Limb (tissue), 2 donors: ENCODE measurements at regions not wholly inside any gene's neighbourhood (a gene's known extent, or its start where the extent isn't known, plus 50 kb on each side); places are given as distances from the start of the nearest gene placed in this dataset.

Experiments
- DNase-seq, 2 donors: peaks; one replicate each; pipeline ENCODE4 v3.0.0-alpha.2; 2016; ENCODE audit errors: extremely low spot score in 2 of 2

DNA sequence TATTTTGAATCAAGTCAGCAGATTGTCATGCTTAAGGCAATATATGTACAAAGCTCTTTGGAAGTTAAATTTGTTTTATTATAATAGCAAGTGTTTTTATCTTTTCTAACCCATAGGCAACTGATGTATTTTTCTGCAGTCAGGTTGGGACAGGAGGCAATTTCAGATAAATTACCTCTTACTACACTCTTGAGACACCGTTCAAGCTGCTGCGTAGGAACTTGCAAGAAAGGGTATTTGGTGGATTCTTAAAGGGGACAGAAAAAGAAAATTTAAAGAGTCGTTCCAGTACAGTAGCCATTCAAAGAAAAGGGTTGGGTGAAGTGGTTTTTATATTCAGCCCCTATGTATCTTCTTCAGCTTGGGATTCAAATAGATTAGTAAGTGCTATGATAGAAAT is 112.4 kb upstream of the APC start:
- no peak for DNase-seq

DNA sequence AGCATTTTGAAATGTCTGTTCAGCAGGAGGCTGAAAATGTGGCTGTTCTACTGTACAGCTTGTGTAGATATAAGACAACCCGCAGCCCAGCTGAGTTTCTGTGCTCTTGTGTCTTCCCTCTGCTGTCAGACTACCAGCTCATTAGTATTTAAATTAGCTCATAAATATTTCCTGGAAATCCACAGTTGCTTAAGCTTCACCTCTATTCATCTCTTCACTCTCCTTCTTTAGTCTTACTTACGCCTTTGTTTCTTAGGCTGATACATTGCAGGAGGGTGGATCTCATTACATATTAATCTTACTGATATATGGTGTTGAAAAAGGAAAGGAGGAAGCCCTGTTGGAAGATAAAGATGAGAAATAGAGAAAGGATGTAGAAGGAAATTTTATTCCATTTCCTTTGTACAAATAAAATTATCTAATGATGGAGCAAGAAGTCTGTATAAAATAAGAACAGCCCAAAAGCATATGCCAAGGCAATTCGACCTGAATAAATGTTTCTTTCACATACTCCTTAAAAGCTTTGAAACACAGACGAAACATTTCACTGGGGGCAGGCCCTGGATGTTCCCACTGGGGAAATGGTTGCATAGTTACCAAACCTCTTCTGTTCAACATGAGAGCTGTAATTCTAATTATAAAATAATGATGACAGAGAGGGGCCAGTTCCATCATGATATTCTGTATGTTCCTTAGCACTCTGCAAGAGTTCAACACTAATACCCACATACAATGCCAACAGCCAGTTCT is 111.8 kb upstream of the APC start:
- DNase-seq = no peak

DNA sequence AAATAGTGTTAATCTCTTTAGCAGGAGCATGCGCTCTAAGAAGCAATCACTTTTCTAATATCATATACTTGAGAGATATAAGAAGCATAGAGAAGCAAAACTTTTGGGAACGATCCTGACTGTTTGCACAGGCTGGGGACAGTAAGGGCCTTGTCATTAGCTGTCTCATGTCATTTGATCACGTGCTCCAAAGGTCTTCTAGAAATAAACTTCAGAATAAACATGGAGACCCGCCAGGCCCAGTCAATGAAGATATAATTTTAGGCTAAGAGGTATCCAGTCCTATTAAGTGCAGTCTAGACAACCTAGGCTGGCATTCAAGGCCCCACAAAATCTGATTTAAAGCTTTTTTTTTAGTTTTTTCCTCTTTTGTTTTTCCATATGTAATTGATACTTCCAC is 111.0 kb upstream of the APC start:
- no peak for DNase-seq

DNA sequence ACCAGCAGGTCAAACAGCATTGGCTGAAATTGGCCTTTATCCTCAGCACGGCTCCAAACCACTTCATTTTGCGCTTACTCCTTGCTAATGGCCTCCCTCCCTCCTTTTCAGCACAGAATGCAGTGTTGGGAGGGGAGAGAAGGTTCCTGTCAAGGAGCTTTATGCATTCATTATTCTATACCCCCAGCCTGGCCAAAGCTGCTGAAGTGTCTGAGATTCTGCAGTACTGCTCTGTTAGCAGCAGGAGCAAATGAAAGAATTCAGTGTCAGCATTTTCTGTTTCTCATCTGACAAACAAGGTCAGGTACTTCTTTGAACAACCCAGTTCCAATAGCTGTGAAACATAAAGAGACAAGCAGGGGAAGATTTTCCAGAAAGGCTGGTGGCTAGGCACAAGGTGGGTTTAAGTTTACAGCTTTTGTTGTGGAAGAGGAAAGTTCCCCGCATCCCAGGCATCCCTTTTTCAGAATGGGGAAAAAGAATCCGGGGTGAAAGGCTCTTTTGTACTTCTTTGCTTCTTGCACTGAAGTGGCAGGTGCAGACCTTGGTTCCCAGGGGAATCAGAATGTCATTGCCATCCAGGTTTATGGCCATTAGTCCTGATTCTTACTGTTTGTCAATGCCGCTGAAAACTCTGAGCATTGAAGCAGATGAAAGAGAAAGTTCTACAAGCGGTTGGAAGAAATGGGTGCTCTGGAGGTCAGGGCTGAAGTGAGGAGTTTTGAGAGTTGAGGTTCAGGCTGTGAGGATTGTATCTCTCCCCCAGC is 109.3 kb upstream of the APC start:
- no peak for DNase-seq

DNA sequence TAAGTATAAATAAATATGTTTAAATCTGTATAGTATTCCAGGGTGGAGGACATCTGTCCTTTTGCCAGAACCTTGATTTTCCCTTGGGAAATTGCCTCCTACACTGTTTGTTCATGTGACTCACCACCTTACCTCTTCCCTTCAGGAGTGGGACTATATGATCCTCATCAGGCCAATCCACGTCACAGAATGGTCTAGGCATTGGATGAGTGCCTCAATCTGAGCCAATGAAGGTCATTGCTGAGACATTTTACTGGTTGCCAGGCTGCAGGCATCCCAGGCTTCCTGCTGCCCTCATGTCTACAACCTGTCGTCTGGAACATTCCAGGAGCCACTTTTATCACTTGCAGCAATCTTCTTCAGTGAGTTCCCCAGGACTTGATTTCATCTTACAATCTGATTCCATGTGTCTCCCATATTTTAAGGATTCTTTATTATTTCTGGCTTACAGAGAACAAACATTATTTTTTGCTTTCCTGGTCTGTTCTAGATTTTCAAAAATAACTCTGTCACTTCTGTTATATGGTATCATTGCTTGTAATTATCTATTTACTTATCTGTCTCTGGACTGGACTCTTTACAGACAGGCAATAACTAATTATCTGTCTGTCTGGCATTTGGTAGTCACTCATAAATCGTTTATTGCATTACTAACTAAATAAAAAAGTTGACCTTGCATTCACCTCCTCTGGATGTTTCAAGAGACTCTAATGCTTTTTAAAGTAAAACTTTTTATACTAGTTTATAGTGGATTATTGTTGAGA is 107.3 kb upstream of the APC start:
- DNase-seq = no peak

DNA sequence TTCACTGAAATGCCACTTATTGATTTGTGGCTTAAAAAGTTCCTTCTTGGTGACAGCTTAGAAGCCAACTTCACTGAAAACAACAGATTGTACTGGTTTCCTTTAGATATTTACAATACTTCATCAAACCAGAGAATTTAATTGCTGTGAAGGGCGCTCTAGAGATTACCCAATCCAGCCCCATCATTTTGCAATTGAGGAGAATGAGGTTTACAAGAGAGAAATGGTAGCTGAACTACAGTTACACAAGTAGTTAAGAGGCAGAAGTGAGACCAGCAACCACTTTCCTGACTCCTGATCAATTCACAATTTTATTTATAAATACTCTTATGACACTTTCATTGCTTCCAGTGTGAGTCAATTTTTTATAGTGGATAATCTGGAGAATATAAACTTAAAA is 103.5 kb upstream of the APC start:
- no peak for DNase-seq

DNA sequence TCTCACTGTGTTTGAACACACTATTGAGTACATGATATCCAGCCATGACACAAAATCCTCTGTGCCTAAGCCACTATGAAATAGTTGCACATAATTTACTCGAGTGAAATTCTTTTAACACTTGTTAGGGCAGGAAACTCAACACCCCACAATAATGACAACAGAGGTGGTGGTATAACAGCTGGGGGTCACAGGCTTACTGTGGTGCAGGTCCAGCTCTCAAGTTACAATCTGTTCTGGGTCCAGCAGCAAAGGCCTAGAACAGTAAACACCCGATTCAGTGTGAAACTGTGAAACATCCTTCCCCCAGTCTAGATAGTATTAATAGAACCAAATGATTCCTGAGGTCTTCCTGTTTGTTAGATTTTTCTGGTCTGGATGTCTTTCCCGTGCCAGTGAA is 102.9 kb upstream of the APC start:
- DNase-seq = no peak

DNA sequence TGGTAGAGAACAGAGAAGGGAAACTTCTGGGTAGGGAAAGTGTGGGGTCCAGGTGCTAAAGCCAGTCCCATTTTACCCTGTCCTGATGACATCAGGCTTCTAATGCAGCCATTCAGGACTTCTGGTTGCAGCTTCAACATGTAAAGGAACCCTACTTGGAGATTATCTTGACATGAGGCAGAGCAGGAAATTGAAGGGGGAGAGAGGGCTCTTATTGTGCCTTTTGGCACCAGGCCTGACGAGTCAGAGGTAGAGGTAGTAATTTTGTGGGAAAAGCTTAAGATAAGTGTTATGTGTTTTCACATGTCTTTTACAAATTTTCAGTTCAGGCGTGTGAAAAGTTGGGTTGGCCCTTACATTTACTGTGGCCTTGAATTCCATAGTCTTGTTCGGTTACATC is 102.4 kb upstream of the APC start:
- DNase-seq = no peak

DNA sequence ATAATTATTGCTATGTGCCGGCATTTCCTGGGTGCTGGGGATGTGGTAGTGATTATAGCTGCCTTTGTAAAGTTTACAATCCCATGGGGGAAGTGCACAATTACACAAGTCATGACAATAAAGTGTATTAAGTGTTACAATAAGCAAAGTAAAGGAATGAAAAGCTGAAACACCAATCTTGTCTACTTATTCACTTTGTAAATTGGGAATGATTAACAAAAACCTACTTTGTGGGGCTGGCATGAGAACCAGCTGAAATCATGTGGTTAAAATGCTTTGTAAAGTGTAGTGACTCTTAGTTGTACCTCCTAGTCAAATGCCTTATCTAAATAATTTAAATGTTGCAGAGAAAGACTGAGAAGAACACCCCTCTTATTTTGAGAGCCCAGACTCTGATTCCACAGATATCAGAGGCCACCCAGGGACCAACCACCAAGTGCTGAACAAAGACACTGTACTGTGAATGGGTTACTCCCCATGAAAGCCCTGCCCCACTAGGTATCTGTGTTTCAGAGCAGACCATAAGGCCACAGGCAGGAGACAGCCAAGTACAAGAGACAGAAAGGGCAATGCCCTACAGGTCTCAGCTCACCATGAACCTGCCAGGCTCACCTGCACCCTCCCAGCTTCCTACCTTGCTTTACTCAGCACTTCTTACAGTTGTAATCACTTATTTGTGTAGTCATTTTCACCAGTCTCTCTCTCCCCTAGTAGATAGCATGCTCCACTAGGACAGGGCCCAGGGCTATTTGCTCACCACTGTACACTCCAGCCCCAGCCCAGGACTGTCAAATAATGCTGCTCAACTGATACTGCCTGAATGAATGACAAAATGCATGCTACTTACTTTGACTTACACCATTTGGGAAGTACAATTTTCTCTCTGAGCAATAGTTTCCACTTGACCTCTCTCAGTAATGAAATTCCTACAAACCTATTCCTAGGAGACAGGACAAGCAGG is 101.6 kb upstream of the APC start:
- no peak for DNase-seq

DNA sequence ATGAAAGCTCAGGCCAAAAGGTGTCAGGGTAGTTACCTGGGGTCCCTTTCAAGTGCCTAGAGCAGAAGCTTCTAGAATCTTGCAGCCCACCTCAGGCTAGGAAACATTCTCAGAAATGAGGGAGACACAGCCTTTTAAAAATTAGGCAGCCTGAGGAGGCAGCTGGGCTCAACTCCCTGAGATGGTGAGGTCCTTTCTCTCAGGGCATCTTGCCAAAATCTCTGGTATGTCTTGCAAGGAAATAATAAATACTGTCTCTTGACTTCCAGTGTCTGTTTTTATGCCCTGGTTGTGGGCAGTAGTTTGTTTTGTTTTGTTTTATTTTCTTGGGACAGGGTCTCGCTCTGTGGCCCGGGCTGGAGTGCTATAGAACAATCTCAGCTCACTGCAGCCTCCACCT is 100.9 kb upstream of the APC start:
- DNase-seq = no peak

DNA sequence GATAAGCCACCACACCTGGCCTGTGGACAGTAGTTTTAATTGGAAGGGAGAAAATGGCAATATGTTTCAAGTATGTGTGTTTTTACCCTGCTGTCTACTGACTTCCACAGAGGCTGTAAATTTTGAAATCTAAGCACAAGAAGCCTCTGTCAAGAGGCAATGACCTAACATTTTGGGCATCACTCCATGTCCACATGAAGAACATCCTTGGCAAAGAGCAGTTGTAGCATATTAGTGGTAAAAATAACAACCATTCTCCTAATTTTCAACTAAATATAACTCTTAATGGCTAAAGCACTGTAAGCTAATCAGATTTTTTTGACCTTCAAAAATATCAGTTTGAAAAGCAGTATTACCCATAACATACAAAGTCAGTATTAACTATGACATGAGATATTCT is 100.3 kb upstream of the APC start:
- no peak for DNase-seq

DNA sequence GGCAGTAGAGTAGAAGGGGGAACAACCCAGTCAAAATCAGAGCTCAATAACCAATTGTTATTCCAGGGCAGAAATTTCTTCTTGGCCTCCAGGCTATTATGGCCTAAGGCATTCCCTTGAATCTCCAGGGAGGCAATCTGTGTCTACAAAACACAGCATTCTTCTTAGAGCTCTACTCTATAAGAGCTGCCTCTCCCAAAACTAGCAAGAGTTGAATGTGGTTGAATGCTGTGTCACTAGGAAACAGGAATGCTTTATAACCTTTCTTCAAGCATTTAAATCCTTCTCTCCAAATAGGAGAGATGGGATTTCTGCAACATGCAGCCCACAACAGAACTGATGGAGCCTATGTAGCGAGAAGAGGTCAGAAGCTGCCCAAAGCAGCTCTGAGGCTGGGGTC is 97.1 kb upstream of the APC start:
- no peak for DNase-seq

DNA sequence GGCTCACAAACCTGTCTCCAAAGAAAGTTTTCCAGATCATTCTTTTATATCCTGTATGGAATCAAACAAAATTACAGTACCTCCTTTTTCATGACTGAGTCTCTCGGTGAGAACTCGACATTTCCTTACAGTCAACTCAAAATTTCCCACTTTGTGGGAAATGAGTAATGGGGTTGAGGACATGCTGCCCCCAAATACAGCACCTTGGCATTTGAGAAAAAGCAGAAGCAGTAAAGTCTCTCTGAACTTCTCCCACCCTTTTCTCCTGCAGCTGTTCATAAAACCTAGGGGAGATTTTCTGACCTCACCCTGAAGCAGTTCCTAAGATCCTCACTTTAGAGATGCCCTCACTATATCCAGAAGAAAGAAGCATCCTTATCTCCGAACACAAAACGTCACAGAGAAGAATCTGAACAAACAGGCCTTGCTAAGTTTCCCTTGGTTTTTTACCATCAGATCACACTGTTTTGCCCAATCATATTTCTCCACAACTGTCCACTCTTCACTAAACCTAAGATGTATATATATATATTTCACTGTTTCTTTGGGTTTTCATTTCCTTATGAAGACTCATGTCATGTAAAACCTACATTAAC is 96.1 kb upstream of the APC start:
- DNase-seq = no peak

DNA sequence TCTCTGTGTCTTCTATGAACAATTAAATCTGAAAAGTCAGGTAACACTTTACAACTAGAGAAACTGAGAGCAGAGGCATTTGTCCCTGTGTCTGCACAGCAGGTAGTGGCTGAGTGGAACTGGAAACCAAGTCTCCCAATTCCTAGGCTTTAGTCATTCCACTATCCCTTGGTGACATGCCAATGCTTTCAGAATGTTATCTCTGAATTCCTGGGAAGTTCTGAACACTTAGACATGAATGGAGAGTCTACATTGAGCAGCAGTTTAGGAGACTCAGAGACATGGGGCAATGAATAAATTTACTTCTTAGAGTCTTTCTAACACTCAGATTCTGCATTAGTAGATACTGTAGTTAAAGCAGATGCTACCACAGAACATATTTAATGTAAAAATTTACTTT is 94.8 kb upstream of the APC start:
- no peak for DNase-seq

DNA sequence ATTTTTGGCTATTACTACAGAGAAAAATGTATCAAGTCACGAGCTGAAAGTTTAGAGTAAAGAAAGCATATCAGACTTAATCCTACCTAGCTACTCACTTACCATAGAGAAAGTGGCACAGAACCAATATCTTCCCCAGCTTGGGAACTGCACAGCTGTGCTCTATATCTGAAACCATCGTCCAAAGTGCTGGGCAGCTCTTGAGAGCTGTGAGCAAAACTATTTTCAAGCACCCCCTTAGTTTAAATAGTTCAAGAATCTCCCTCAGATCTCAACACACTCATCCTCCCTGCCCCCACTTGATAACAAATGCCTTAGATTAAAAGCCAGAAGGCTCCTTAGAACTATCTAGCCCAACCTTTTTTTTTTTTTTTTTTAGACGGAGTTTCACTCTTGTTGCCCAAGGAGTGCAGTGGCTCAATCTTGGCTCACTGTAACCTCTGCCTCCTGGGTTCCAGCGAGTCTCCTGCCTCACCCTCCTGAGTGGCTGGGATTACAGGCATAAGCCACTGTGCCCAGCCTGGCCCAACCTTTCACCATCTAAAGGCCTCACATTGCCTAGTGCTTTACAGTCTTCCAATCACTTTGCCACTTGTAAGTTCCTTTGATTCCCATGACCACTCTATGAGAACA is 94.2 kb upstream of the APC start:
- no peak for DNase-seq

DNA sequence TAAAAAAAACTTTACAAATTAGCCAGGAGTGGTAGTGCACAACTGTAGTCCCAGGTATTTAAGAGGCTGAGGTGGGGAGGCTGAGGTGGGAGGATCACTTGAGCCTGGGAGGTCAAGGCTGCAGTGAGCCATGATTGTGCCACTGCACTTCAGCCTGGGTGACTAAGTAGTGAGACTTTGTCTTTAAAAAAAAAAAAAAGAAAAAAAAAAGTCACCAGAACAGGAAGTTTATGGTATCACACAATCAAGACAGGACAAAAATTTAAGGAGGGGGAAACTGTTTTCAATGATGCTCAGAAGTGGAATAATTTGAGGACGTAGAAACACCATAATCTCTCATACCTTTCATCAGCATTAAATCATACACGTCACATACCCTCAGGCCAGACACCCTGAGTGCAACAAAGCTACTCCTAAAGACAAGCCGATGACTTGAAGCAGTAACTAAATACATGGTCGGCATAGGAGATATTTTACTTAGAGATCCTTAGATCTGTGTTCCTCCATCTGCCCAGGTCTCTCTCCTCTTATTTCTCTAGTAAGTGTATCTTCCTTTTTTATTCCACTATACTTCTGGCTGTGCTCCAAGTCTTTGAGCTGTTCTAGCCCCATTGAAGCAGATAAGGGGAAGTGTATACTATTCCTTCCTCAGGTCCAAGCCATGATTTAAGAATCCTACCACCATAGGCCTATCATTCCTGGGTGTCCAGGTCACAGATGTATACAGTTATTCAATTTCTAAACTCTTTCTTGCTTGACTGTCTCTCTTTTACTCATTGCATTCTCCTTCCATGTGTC is 91.3 kb upstream of the APC start:
- no peak for DNase-seq

DNA sequence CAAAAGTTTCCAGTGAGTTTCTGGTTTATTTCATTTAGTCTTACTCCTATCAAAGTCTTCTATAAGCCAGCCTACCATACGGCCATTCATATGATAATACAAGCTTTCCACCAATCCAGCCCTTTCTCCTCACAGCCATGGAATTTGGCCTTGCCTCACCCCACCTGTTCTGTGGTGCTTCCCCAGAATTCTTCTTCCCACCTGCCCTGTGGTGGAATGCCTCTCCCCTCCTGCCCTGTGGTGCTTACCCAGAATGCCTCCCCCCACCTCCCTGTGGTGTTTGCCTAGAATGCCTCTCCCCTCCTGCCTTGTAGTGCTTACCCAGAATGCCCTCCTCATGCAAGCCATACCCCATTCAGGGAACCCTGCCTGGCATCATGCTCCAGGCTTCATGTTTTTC is 90.3 kb upstream of the APC start:
- no peak for DNase-seq

DNA sequence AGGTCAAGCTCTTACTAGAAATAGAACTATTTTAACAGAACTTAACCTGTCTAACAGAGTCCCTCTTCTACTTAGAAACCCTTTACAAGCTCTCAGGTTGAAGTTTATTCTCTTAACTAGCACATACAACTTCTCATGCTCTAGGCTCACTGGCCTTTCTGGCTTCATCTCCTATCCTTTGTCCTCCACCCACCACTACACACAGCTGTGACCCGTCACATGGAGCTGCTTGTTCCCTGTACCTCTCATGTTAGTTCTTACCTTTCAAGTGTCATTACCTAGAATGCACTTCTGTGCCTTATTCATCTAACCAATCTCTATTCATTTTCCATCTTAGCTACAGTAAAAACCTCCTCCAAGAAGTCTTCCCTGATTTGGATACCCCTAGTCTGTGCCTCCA is 89.4 kb upstream of the APC start:
- no peak for DNase-seq

DNA sequence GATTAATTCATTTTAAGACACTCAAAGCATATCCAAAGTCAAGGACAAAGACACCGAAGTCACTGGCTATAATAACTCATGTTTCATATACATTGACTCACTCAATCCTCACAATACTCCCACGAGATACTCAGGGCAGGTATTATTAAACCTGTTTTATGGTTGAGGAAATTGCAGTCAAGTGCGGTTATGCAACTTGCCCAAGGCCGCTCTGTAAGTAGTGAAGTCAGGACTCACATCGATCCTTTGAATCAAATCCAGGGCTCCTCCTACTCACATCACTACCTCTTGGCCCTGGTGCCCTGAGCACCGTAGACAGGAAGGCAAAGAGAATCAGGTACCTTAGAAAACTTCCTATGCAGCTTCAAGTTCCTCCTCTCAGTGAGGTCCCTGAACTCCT is 87.8 kb upstream of the APC start:
- no peak for DNase-seq
